IMR-90 (cell line): ENCODE measurements at regions not wholly inside any gene's neighbourhood (a gene's known extent, or its start where the extent isn't known, plus 50 kb on each side); places are given as distances from the start of the nearest gene placed in this dataset.
A peak's percentile ranks its signal among the peaks of the same experiment; 100 is the strongest.

Source experiments
- ATAC-seq: fragments of 200-7000 bp; cut with Tn5 transposase; 2 replicates; pipeline ENCODE4 v1.9.1; 2020; ENCODE audit warnings: low read depth, mild to moderate bottlenecking, moderate library complexity
- BruUV-seq: library from RNA; stranded (reverse); fragments of 400-500 nt; replicated peaks from 2 replicates; lab custom pipeline; 2021; lab: Mats Ljungman, UMichigan
- CTCF ChIA-PET: fragments of 300-600 bp; formaldehyde crosslinking; extraction: SDS; loops from one replicate; lab custom pipeline; 2021; ENCODE audit warnings: antibody characterized with exemption; lab: Yijun Ruan, JAX
- POLR2A ChIA-PET: fragments of 300-600 bp; sonication (Branson Sonifier 250); formaldehyde crosslinking; loops from one replicate; lab custom pipeline; 2022; ENCODE audit warnings: antibody characterized with exemption; ENCODE audit not compliant: unreplicated experiment; lab: Charles Lee
- DNase-seq: peaks from one replicate; pipeline ENCODE4 v3.0.0; 2013
- H2AFZ ChIP-seq: replicated peaks from 2 replicates; pipeline ENCODE3; 2013; ENCODE audit warnings: low read length, mild to moderate bottlenecking; ENCODE audit not compliant: poor library complexity
- H2AK5ac ChIP-seq: 2 replicates; pipeline ENCODE4 v1.6.1; 2013; ENCODE audit warnings: low read depth, low read length, inconsistent platforms
- H2AK9ac ChIP-seq: replicated peaks from 2 replicates; pipeline ENCODE3; 2013; ENCODE audit warnings: mild to moderate bottlenecking, low read depth, low read length, moderate library complexity; ENCODE audit not compliant: poor library complexity
- H2BK120ac ChIP-seq: 2 replicates; pipeline ENCODE4 v1.6.1; 2013; ENCODE audit warnings: low read depth, low read length, inconsistent platforms
- H2BK15ac ChIP-seq: 3 replicates; pipeline ENCODE4 v1.6.1; 2013; ENCODE audit warnings: low read depth, low read length, inconsistent platforms
- H2BK20ac ChIP-seq: 2 replicates; pipeline ENCODE4 v1.6.1; 2013; ENCODE audit warnings: low read depth, mild to moderate bottlenecking, inconsistent platforms, low read length, moderate library complexity
- H2BK5ac ChIP-seq: 2 replicates; pipeline ENCODE4 v1.6.1; 2013; ENCODE audit warnings: mild to moderate bottlenecking, low read depth, low read length, inconsistent platforms; ENCODE audit not compliant: poor library complexity, severe bottlenecking
- H3K14ac ChIP-seq: replicated peaks from 2 replicates; pipeline ENCODE4 v1.6.1; 2013; ENCODE audit warnings: low read depth, low read length, inconsistent platforms
- H3K18ac ChIP-seq: 2 replicates; pipeline ENCODE4 v1.6.1; 2013; ENCODE audit warnings: low read depth, low read length, control low read depth
- H3K23ac ChIP-seq: 2 replicates; pipeline ENCODE4 v1.6.1; 2013; ENCODE audit warnings: low read depth, low read length, inconsistent platforms
- H3K27ac ChIP-seq: 2 replicates; pipeline ENCODE4 v1.5.1; 2013; ENCODE audit warnings: mild to moderate bottlenecking, control low read depth, low read length; ENCODE audit not compliant: insufficient read depth
- H3K27me3 ChIP-seq: 2 replicates; pipeline ENCODE4 v1.6.1; 2013; ENCODE audit warnings: low read length; ENCODE audit not compliant: control insufficient read depth, insufficient read depth
- H3K36me3 ChIP-seq: 2 replicates; pipeline ENCODE4 v1.6.1; 2013; ENCODE audit warnings: low read length, mixed read lengths; ENCODE audit not compliant: control insufficient read depth, insufficient read depth
- H3K4ac ChIP-seq: 2 replicates; pipeline ENCODE4 v1.6.1; 2013; ENCODE audit warnings: low read depth, low read length, inconsistent platforms
- H3K4me1 ChIP-seq: 2 replicates; pipeline ENCODE4 v1.6.1; 2013; ENCODE audit warnings: low read length, mixed read lengths; ENCODE audit not compliant: control insufficient read depth, insufficient read depth
- H3K4me2 ChIP-seq: 2 replicates; pipeline ENCODE4 v1.6.1; 2013; ENCODE audit warnings: low read depth, mild to moderate bottlenecking, control low read depth, low read length, moderate library complexity
- H3K4me3 ChIP-seq: 2 replicates; pipeline ENCODE4 v1.5.1; 2013; ENCODE audit warnings: low read depth, mild to moderate bottlenecking, control low read depth, low read length, moderate library complexity; ENCODE audit not compliant: insufficient read depth
- H3K56ac ChIP-seq: 2 replicates; pipeline ENCODE4 v1.6.1; 2013; ENCODE audit warnings: low read length, inconsistent platforms; ENCODE audit not compliant: insufficient read depth; ENCODE audit errors: extremely low read depth
- H3K79me1 ChIP-seq, 2 experiments: 2 replicates each; pipeline ENCODE4 v1.6.1; 2013; ENCODE audit warnings: low read length in 2 of 2, inconsistent platforms in 1 of 2, low read depth in 1 of 2
- H3K9ac ChIP-seq: 2 replicates; pipeline ENCODE4 v1.6.1; 2013; ENCODE audit warnings: low read depth, low read length, control low read depth
- H3K9me1 ChIP-seq: 2 replicates; pipeline ENCODE4 v1.6.1; 2013; ENCODE audit warnings: low read length, inconsistent platforms; ENCODE audit not compliant: insufficient read depth
- H3K9me3 ChIP-seq: 2 replicates; pipeline ENCODE4 v1.6.1; 2013; ENCODE audit warnings: low read length; ENCODE audit not compliant: control insufficient read depth, insufficient read depth
- H4K20me1 ChIP-seq: 2 replicates; pipeline ENCODE4 v1.6.1; 2013; ENCODE audit warnings: low read length, inconsistent platforms; ENCODE audit not compliant: insufficient read depth
- H4K5ac ChIP-seq: 2 replicates; pipeline ENCODE4 v1.6.1; 2013; ENCODE audit warnings: mild to moderate bottlenecking, low read depth, low read length, control low read depth
- H4K8ac ChIP-seq, 2 experiments: 2 replicates each; pipeline ENCODE4 v1.6.1; 2013; ENCODE audit warnings: low read depth in 2 of 2, low read length in 2 of 2, control low read depth in 1 of 2, inconsistent platforms in 1 of 2
- H4K91ac ChIP-seq: 2 replicates; pipeline ENCODE4 v1.6.1; 2013; ENCODE audit warnings: low read depth, low read length, inconsistent platforms; ENCODE audit not compliant: insufficient read depth
- CEBPB ChIP-seq: IDR thresholded peaks from 2 replicates; pipeline ENCODE4 v1.6.1; 2012; ENCODE audit warnings: low read depth, low read length, improper control_type of control experiment
- CHD1 ChIP-seq: IDR thresholded peaks from 2 replicates; pipeline ENCODE4 v1.6.1; 2012; ENCODE audit warnings: low read depth, low read length, improper control_type of control experiment
- POLR2A ChIP-seq: IDR thresholded peaks from 2 replicates; pipeline ENCODE4 v1.6.1; 2012; ENCODE audit warnings: mild to moderate bottlenecking, low read depth, low read length
- RFX5 ChIP-seq: IDR thresholded peaks from 2 replicates; pipeline ENCODE4 v1.8.0; 2012; ENCODE audit warnings: low read depth, mild to moderate bottlenecking, low read length, moderate library complexity
- dilution Hi-C: fragments of 300-500 bp; cut with HindIII; formaldehyde crosslinking; loops from one replicate; pipeline ENCODE4 v1.14.3; 2018; ENCODE audit warnings: low sequenced_read_pairs; ENCODE audit not compliant: unreplicated experiment
- in situ Hi-C: fragments of 300-500 bp; cut with MboI; formaldehyde crosslinking; loops from 3 replicates; pipeline ENCODE4 v1.14.3; 2019; ENCODE audit warnings: low sequenced_read_pairs, inconsistent platforms, mixed read lengths
- intact Hi-C: fragments of 100-400 bp; cut with micrococcal nuclease; formaldehyde crosslinking; loops from 2 replicates; pipeline ENCODE4 v1.10.0; 2022
- TF ChIP-seq, protein P1 (sequence below): fragments of 150-350 bp; IDR thresholded peaks from 2 replicates; pipeline ENCODE4 v1.6.1; 2017; ENCODE audit warnings: mild to moderate bottlenecking, antibody characterized with exemption, low read length, low read depth

DNA sequence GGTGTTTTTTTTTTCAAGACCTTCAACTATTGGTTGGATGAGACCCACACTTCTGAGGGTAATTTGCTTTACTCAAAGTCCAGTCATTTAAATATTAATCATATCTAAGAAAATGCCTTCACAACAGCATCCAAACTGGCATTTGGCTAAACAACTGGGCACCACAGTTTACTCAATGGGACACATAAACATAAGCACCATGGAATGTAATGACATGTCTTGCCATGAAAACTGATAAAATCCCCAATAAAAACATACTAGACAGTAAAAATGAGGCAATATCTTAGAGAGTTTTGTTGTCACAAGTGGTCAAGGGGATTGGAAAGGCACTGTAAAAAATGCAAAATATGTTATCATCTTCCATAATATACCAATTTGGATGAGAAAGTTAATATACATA is 838.8 kb upstream of the ADAMTS5 start:
- intact Hi-C loops, result no loop called here
- H3K27ac ChIP-seq, result no peak overlapping the region; the same call in 1 of the 2 replicates
- H3K27me3 ChIP-seq, result no peaks in the 10 kb centered on the region

More for the DNA sequence above, 838.8 kb upstream of the ADAMTS5 start:
- Histone ChIP-seq H3K9me1 (peaks cover 9% of the 10 kb centered on the region; the same call in 1 of the 2 replicates), H3K14ac (no peak overlapping the region), H3K4me2 (no peak overlapping the region), H3K4ac (no peak overlapping the region), H2BK20ac (peak overlapping the region; percentile 3; the same call in 1 of the 2 replicates), H3K9ac (no peak overlapping the region), H3K36me3 (no peaks in the 10 kb centered on the region), H3K23ac (no peak overlapping the region), H3K4me3 (no peak overlapping the region), H3K79me1 (no peaks in the 10 kb centered on the region), H2BK120ac (0 out of 2 replicates have a peak overlapping the region, but pooled peaks have one; percentile 21), H2AK5ac (no peak overlapping the region), H2AFZ (no peak overlapping the region), H4K20me1 (no peaks in the 10 kb centered on the region), H3K9me3 (no peaks in the 10 kb centered on the region), H2BK5ac (peak overlapping the region; percentile 20), H3K56ac (no peak overlapping the region), H3K18ac (peak overlapping the region; percentile 71; the same call in 1 of the 2 replicates), H3K4me1 (peaks cover 2% of the 10 kb centered on the region), H4K8ac (no peak overlapping the region), H4K5ac (no peak overlapping the region), H2BK15ac (no peak overlapping the region), H2AK9ac (no peak overlapping the region), H4K91ac (peak overlapping the region; percentile 53; the same call in 1 of the 2 replicates)
- no peak for TF ChIP-seq POLR2A
- TF ChIP-seq CEBPB, result no peak
- TF ChIP-seq, protein P1, sequence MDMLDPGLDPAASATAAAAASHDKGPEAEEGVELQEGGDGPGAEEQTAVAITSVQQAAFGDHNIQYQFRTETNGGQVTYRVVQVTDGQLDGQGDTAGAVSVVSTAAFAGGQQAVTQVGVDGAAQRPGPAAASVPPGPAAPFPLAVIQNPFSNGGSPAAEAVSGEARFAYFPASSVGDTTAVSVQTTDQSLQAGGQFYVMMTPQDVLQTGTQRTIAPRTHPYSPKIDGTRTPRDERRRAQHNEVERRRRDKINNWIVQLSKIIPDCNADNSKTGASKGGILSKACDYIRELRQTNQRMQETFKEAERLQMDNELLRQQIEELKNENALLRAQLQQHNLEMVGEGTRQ, result no peak
- TF ChIP-seq CHD1, result no peak
- no peak for TF ChIP-seq RFX5
- no TSS peak for BruUV-seq
- CTCF ChIA-PET, result no interaction called here
- dilution Hi-C loops (no loop called here), in situ Hi-C loops (no loop called here)
- POLR2A ChIA-PET, result no interaction called here
- no peak for DNase-seq
- peak; percentile 16 for ATAC-seq
